HUES6 (cell line): ENCODE measurements at regions not wholly inside any gene's neighbourhood (a gene's known extent, or its start where the extent isn't known, plus 50 kb on each side); places are given as distances from the start of the nearest gene placed in this dataset.

Experiments
- H3K27ac ChIP-seq: 2 replicates; pipeline ENCODE4 v1.7.0; 2013; ENCODE audit warnings: low read depth, mild to moderate bottlenecking, low read length, inconsistent platforms
- H3K27me3 ChIP-seq: 2 replicates; pipeline ENCODE4 v1.6.1; 2013; ENCODE audit warnings: low read length; ENCODE audit not compliant: control insufficient read depth, insufficient read depth
- H3K36me3 ChIP-seq: 2 replicates; pipeline ENCODE4 v1.6.1; 2013; ENCODE audit warnings: low read length; ENCODE audit not compliant: control insufficient read depth, insufficient read depth
- H3K4me1 ChIP-seq: 2 replicates; pipeline ENCODE4 v1.6.1; 2013; ENCODE audit warnings: low read length; ENCODE audit not compliant: control insufficient read depth, insufficient read depth
- H3K4me3 ChIP-seq: 2 replicates; pipeline ENCODE4 v1.5.1; 2013; ENCODE audit warnings: low read depth, low read length
- H3K9ac ChIP-seq: one replicate; pipeline ENCODE4 v1.6.1; 2013; ENCODE audit warnings: mild to moderate bottlenecking, low read length
- H3K9me3 ChIP-seq: 2 replicates; pipeline ENCODE4 v1.6.1; 2013; ENCODE audit warnings: low read depth, low read length; ENCODE audit not compliant: control insufficient read depth, insufficient read depth

DNA sequence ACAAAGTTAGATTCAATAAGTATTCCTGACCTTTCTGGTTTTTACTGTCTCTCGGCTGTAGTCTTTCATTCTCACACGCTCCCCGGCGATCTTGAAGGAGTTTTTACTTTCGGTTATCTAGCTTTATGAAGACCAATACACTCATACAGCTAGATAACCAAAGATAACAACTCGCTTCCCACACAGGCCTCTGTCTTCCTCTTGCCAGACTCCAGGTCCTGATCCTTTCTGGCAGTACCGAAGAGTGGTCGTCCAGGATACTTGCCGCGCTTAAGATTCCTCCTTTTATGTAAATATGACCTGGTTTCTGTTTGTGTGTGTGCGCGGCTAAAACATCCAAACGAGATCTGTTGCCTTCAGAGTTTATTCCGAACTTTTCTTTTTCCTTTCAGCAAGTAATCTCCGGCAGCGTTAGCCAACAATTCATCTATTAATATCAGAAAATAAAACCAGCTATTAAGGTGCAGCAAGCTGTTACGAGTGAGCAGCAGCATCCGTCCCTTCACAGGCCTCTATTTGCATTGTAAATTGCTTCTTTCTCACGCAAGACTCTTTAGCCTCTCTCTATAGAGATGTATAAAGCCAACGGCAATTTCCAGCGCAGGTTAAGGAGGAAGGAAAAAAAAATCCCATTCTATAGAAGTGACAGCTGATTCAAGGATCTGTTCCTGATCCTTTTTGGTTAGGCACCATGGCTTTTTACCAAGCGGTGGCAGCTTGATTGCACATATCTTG is 216.1 kb downstream of the MEF2C start:
- no peaks in the 10 kb centered on the region for H3K36me3 ChIP-seq
- peaks cover 74% of the 10 kb centered on the region for H3K4me1 ChIP-seq
- no peak overlapping the region for H3K27ac ChIP-seq
- H3K9me3 ChIP-seq = no peaks in the 10 kb centered on the region
- peak overlapping the region; percentile 25 for H3K9ac ChIP-seq
- peaks cover 100% of the 10 kb centered on the region for H3K27me3 ChIP-seq
- H3K4me3 ChIP-seq = peak overlapping the region; percentile 42

GRCh38 chr5:88665750-88666215 is 217.2 kb downstream of the MEF2C start:
- peaks cover 97% of the 10 kb centered on the region for H3K27me3 ChIP-seq
- no peaks in the 10 kb centered on the region for H3K9me3 ChIP-seq
- no peaks in the 10 kb centered on the region for H3K36me3 ChIP-seq
- H3K4me1 ChIP-seq = peaks cover 71% of the 10 kb centered on the region
- H3K4me3 ChIP-seq = peak overlapping the region; percentile 22
- H3K27ac ChIP-seq = no peak overlapping the region
- H3K9ac ChIP-seq = no peak overlapping the region

DNA sequence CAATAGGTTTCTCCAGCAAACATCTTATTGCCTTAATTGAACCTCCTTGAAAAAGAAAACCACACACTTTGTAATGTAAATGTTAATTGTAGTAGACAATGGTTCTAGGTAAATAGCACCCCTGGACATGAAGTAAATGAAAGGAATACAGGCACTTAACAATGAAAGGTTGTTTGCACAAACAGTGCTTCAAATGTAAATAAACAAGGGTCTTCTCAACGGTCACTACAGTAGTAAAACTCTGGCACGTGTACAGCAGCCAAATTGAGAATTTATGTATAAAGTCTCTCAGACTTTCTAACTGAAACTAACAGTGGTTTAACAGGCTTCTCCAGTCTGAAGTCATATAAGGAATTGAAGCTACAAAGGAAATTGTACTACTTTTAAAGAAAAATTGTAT is 218.3 kb downstream of the MEF2C start:
- peaks cover 73% of the 10 kb centered on the region for H3K4me1 ChIP-seq
- H3K4me3 ChIP-seq = no peak overlapping the region

GRCh38 chr5:88663793-88664216 is 219.2 kb downstream of the MEF2C start:
- Histone ChIP-seq H3K9me3 (no peaks in the 10 kb centered on the region), H3K4me1 (peaks cover 73% of the 10 kb centered on the region), H3K4me3 (0 out of 2 replicates have a peak overlapping the region, but pooled peaks have one; percentile 3), H3K27me3 (peaks cover 96% of the 10 kb centered on the region), H3K27ac (no peak overlapping the region), H3K9ac (no peak overlapping the region), H3K36me3 (no peaks in the 10 kb centered on the region)

More for the DNA sequence above, 218.3 kb downstream of the MEF2C start:
- no peak overlapping the region for H3K9ac ChIP-seq
- H3K36me3 ChIP-seq = no peaks in the 10 kb centered on the region
- no peaks in the 10 kb centered on the region for H3K9me3 ChIP-seq
- H3K27me3 ChIP-seq = peaks cover 96% of the 10 kb centered on the region
- H3K27ac ChIP-seq = no peak overlapping the region

GRCh38 chr5:88662846-88663245 is 220.1 kb downstream of the MEF2C start:
- no peak overlapping the region for H3K9ac ChIP-seq
- no peaks in the 10 kb centered on the region for H3K9me3 ChIP-seq
- no peak overlapping the region for H3K4me3 ChIP-seq
- H3K27ac ChIP-seq = no peak overlapping the region
- peaks cover 96% of the 10 kb centered on the region for H3K27me3 ChIP-seq
- peaks cover 64% of the 10 kb centered on the region for H3K4me1 ChIP-seq
- no peaks in the 10 kb centered on the region for H3K36me3 ChIP-seq

GRCh38 chr5:88661806-88662207 is 221.2 kb downstream of the MEF2C start:
- H3K36me3 ChIP-seq = no peaks in the 10 kb centered on the region
- H3K4me1 ChIP-seq = peaks cover 55% of the 10 kb centered on the region
- no peak overlapping the region for H3K27ac ChIP-seq
- peak overlapping the region; percentile 45 for H3K4me3 ChIP-seq
- H3K9ac ChIP-seq = no peak overlapping the region
- H3K9me3 ChIP-seq = no peaks in the 10 kb centered on the region
- H3K27me3 ChIP-seq = peaks cover 90% of the 10 kb centered on the region

- no peak overlapping the region for H3K27ac ChIP-seq
- no peak overlapping the region for H3K9ac ChIP-seq
- H3K4me1 ChIP-seq = peaks cover 48% of the 10 kb centered on the region
- peak overlapping the region; percentile 45 for H3K4me3 ChIP-seq
- H3K36me3 ChIP-seq = no peaks in the 10 kb centered on the region
- peaks cover 84% of the 10 kb centered on the region for H3K27me3 ChIP-seq
- no peaks in the 10 kb centered on the region for H3K9me3 ChIP-seq
Observed at GRCh38 chr5:88660947-88661805, 221.8 kb downstream of the MEF2C start.

DNA sequence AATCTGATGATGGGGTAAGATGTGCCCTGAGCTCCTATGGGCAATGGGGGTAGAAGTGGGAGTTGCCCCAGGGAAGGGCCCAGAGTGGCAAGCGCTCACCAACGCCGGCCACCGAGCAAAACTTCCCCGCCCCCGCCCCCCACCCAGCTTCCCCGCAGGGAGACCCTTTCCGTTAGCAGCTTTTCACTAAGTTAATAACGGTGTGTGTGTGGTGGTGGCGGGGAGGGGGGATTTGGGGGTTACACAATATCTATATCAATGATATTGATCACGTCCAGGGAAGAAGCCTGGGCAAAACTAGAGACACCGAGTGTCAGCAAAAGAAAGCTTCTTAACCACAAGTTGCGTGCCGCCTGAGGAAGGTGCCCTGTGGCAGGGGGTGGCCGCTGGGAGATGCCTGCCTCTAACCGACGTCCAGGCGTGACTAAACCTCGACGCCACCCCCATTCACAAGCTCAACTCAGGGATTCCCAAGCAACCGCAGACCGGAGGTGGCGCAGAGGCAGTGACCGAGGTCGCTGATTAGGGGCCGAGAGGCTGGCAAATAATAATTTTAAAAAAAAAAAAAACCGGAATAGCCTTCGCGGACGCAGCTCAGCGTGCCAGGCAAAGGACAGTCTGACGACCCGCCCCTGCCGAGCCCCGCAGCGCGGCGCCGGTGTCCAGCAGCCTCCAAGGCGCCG is 222.6 kb downstream of the MEF2C start:
- H3K36me3 ChIP-seq = no peaks in the 10 kb centered on the region
- peaks cover 76% of the 10 kb centered on the region for H3K27me3 ChIP-seq
- H3K4me3 ChIP-seq = peak overlapping the region; percentile 45
- no peaks in the 10 kb centered on the region for H3K9me3 ChIP-seq
- no peak overlapping the region for H3K9ac ChIP-seq
- peaks cover 41% of the 10 kb centered on the region for H3K4me1 ChIP-seq
- H3K27ac ChIP-seq = no peak overlapping the region

- Histone ChIP-seq H3K27ac (no peak overlapping the region), H3K4me3 (peak overlapping the region; percentile 45), H3K9ac (no peak overlapping the region), H3K9me3 (no peaks in the 10 kb centered on the region), H3K36me3 (no peaks in the 10 kb centered on the region), H3K27me3 (peaks cover 69% of the 10 kb centered on the region), H3K4me1 (peaks cover 33% of the 10 kb centered on the region)
Observed at GRCh38 chr5:88659529-88660263, 223.3 kb downstream of the MEF2C start.

- H3K27ac ChIP-seq = no peak overlapping the region
- H3K27me3 ChIP-seq = peaks cover 61% of the 10 kb centered on the region
- H3K36me3 ChIP-seq = no peaks in the 10 kb centered on the region
- H3K4me1 ChIP-seq = peaks cover 27% of the 10 kb centered on the region
- no peak overlapping the region for H3K4me3 ChIP-seq
- no peaks in the 10 kb centered on the region for H3K9me3 ChIP-seq
- H3K9ac ChIP-seq = no peak overlapping the region
Observed at GRCh38 chr5:88658886-88659285, 224.1 kb downstream of the MEF2C start.
